ENCODE measurements at regions not wholly inside any gene's neighbourhood (a gene's known extent, or its start where the extent isn't known, plus 50 kb on each side); places are given as distances from the start of the nearest gene placed in this dataset.

DNA sequence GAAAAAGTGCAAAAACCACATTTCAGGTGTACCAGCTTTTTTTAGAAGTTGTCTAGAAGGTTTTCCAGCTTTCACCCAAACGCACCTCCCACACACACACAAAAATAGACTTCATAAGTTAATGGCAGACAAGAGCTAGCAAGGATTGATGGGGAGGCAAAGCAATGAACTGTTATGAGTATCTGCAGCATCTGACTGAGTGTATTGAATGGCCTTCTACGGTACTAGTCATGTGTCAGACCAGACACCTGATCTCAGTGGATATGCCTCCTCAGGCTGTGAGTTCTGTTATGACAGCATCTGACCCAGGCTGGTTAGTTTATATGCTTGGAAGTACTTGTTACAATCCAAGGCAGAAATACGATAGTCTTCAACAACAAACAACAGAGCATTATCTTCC, 406.1 kb upstream of the AUTS2 start:
- Histone ChIP-seq H3K36me3 (no peaks in the 10 kb centered on the region), H3K27ac (no peak overlapping the region), H3K9me3 (no peaks in the 10 kb centered on the region), H3K4me3 (no peak overlapping the region), H3K4me1 (no peaks in the 10 kb centered on the region), H3K27me3 (ENCODE audit: low read depth) (no peaks in the 10 kb centered on the region)
- TF ChIP-seq, protein P1, sequence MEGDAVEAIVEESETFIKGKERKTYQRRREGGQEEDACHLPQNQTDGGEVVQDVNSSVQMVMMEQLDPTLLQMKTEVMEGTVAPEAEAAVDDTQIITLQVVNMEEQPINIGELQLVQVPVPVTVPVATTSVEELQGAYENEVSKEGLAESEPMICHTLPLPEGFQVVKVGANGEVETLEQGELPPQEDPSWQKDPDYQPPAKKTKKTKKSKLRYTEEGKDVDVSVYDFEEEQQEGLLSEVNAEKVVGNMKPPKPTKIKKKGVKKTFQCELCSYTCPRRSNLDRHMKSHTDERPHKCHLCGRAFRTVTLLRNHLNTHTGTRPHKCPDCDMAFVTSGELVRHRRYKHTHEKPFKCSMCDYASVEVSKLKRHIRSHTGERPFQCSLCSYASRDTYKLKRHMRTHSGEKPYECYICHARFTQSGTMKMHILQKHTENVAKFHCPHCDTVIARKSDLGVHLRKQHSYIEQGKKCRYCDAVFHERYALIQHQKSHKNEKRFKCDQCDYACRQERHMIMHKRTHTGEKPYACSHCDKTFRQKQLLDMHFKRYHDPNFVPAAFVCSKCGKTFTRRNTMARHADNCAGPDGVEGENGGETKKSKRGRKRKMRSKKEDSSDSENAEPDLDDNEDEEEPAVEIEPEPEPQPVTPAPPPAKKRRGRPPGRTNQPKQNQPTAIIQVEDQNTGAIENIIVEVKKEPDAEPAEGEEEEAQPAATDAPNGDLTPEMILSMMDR (IDR thresholded peaks at IDR 0.05), result no peak
- ATAC-seq (no peak), DNase-seq (no peak)
- intact Hi-C loops (cut with DNase I), result no loop called here

DNA sequence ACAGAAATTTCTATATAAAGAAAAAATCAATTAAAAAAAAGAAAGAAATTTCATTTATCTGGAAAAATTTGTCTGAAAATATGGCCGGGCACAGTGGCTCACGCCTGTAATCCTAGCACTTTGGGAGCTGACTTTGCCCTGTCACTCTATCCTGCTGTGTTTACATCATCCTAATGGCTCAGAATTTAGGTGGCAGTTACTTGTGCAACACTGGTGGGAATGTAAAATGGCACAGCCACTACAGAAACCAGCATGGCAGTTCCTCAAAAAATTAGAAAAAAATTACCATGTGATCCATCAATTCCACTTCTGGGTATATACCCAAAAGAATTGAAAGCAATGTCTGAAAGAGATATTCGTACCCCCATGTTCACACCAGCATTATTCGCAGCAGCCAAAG, 405.2 kb upstream of the AUTS2 start:
- ATAC-seq (no peak), DNase-seq (no peak)
- intact Hi-C loops (cut with DNase I), result no loop called here
- TF ChIP-seq, protein P1 (IDR thresholded peaks at IDR 0.05), result no peak
- Histone ChIP-seq H3K4me1 (no peaks in the 10 kb centered on the region), H3K27ac (no peak overlapping the region), H3K4me3 (no peak overlapping the region), H3K36me3 (no peaks in the 10 kb centered on the region), H3K27me3 (ENCODE audit: low read depth) (no peaks in the 10 kb centered on the region), H3K9me3 (no peaks in the 10 kb centered on the region)

DNA sequence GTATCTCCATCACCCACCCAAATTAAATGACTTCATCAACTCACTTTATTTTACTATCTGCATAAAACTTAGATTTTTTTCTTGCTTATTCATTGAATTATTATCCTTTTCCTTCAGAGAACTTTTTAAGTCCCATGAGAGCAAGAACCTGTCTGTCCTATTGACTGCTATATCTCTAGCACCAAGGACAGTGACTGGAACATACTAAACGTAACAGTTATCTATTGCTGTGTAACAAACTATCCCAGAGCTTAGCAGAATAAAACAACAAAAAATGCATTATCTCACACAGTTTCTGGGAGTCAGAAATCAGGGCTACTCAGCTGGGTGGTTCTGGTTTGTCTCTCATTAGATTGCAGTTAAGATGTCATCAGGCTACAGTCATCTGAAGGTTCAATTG, 401.7 kb upstream of the AUTS2 start:
- H3K4me1 ChIP-seq, result no peaks in the 10 kb centered on the region
- H3K36me3 ChIP-seq, result no peaks in the 10 kb centered on the region
- DNase-seq, result no peak
- H3K27me3 ChIP-seq (ENCODE audit: low read depth), result no peaks in the 10 kb centered on the region
- H3K27ac ChIP-seq, result no peak overlapping the region
- intact Hi-C loops (cut with DNase I), result no loop called here
- peaks cover 7% of the 10 kb centered on the region for H3K9me3 ChIP-seq
- TF ChIP-seq, protein P1 (IDR thresholded peaks at IDR 0.05), result no peak
- ATAC-seq, result no peak
- no peak overlapping the region for H3K4me3 ChIP-seq

DNA sequence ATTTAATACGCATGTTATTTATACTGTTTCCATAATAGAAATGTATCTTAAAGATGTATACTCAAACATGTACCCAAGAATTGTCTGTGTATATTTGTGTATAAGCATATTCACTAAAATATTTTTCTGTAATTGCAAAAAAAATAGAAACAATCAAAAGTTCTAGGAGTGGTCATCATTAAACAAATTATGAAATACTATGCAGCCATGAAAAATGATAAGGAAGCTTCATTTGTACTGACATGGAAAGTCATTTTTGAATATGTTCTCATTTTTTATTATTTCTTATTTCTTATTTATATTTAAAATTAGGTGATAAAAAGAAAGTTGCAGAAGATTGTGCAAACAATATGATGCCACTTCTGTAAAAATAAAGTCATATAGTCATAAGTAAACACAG, 400.0 kb upstream of the AUTS2 start:
- intact Hi-C loops (cut with DNase I), result no loop called here
- ATAC-seq (no peak), DNase-seq (no peak)
- H3K4me1 ChIP-seq, result no peaks in the 10 kb centered on the region
- TF ChIP-seq, protein P1 (IDR thresholded peaks at IDR 0.05), result no peak
- H3K27ac ChIP-seq, result no peak overlapping the region
- peaks cover 7% of the 10 kb centered on the region for H3K9me3 ChIP-seq
- H3K27me3 ChIP-seq (ENCODE audit: low read depth), result no peaks in the 10 kb centered on the region
- no peaks in the 10 kb centered on the region for H3K36me3 ChIP-seq
- H3K4me3 ChIP-seq, result no peak overlapping the region

DNA sequence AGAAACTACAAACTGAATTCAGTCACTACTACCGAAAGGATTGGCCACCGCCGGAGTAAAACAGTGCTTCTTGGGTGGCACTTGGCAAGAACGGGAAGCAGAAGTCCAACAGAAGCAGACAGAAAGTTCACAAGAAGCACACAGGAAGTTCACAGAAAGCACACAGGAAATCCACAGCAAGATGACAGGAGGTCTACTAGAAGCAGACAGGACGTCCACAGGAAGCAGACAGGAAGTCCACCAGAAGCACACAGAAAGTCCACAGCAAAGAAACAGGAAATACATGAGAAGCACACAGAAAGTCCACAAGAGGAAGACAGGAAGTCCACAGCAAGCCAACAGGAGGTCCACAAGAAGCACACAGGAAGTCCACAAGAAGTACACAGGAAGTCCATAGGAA, 399.2 kb upstream of the AUTS2 start:
- Histone ChIP-seq H3K4me3 (no peak overlapping the region), H3K9me3 (peaks cover 7% of the 10 kb centered on the region), H3K36me3 (no peaks in the 10 kb centered on the region), H3K4me1 (no peaks in the 10 kb centered on the region), H3K27ac (no peak overlapping the region), H3K27me3 (ENCODE audit: low read depth) (no peaks in the 10 kb centered on the region)
- TF ChIP-seq, protein P1 (IDR thresholded peaks at IDR 0.05), result no peak
- intact Hi-C loops (cut with DNase I), result no loop called here
- DNase-seq, result no peak
- no peak for ATAC-seq

DNA sequence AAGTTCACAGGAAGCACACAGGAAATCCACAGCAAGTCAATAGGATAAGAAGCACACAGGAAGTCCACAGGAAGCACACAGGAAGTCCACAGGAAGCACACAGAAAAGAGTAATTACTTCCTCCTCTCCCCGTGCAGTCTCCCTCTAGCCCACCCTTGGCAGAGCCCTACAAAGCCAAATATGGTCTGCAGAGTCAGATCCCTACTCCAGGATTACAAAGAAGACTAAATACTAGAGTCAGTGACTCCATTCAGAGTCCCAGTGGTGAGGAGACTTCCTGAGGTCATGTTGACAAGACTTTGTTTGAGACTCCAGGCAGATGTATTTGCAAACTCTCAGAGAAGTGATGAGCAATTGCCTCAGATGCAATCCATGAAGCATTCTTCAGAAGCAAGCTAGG, 398.6 kb upstream of the AUTS2 start:
- DNase-seq, result no peak
- no peak overlapping the region for H3K4me3 ChIP-seq
- no peaks in the 10 kb centered on the region for H3K4me1 ChIP-seq
- H3K27ac ChIP-seq, result no peak overlapping the region
- intact Hi-C loops (cut with DNase I), result no loop called here
- H3K9me3 ChIP-seq, result peaks cover 7% of the 10 kb centered on the region
- H3K36me3 ChIP-seq, result no peaks in the 10 kb centered on the region
- no peak for ATAC-seq
- TF ChIP-seq, protein P1 (IDR thresholded peaks at IDR 0.05), result no peak
- no peaks in the 10 kb centered on the region for H3K27me3 ChIP-seq (ENCODE audit: low read depth)

All from lower lobe of right lung (tissue), 2 donors.